ENCODE measurements at regions not wholly inside any gene's neighbourhood (a gene's known extent, or its start where the extent isn't known, plus 50 kb on each side); places are given as distances from the start of the nearest gene placed in this dataset.
A peak's percentile ranks its signal among the peaks of the same experiment; 100 is the strongest.
"Not testable (repeated sequence)": the region's sequence is repeated elsewhere in the genome, so short reads cannot be mapped to it uniquely, and the experiment has no call there.

- no peak for DNase-seq
These were observed 172.5 kb downstream of the IER5 start for GRCh38 chr1:181260994-181261393.

GRCh38 chr1:181262069-181262468 is 173.6 kb downstream of the IER5 start:
- DNase-seq = no peak

- DNase-seq = no peak
These were observed 174.9 kb downstream of the IER5 start for GRCh38 chr1:181263444-181263843.

- no peak for DNase-seq
These were observed 176.3 kb downstream of the IER5 start for GRCh38 chr1:181264821-181265220.

- no peak for DNase-seq
These were observed 196.5 kb downstream of the IER5 start for GRCh38 chr1:181284978-181285377.

- DNase-seq = no peak
These were observed 188.1 kb upstream of the CACNA1E start for GRCh38 chr1:181295217-181295616.

- DNase-seq = no peak
These were observed 187.1 kb upstream of the CACNA1E start for GRCh38 chr1:181296180-181296579.

GRCh38 chr1:181308098-181308497 is 175.2 kb upstream of the CACNA1E start:
- no peak for DNase-seq

- no peak for DNase-seq
These were observed 172.8 kb upstream of the CACNA1E start for GRCh38 chr1:181310560-181310959.

- DNase-seq = no peak
These were observed 170.4 kb upstream of the CACNA1E start for GRCh38 chr1:181312946-181313345.

GRCh38 chr1:181313466-181313865 is 169.9 kb upstream of the CACNA1E start:
- DNase-seq = no peak

- no peak for DNase-seq
These were observed 169.3 kb upstream of the CACNA1E start for GRCh38 chr1:181314010-181314409.

- DNase-seq = no peak
These were observed 168.4 kb upstream of the CACNA1E start for GRCh38 chr1:181314959-181315358.

- DNase-seq = no peak
These were observed 165.9 kb upstream of the CACNA1E start for GRCh38 chr1:181317261-181317930.

GRCh38 chr1:181318022-181318857 is 165.1 kb upstream of the CACNA1E start:
- no peak for DNase-seq

- DNase-seq = no peak
These were observed 164.5 kb upstream of the CACNA1E start for GRCh38 chr1:181318858-181319235.

GRCh38 chr1:181319907-181320306 is 163.4 kb upstream of the CACNA1E start:
- no peak for DNase-seq

- peak; percentile 69 for DNase-seq
These were observed 158.3 kb upstream of the CACNA1E start for GRCh38 chr1:181324797-181325616.

GRCh38 chr1:181325765-181326164 is 157.6 kb upstream of the CACNA1E start:
- DNase-seq = not testable (repeated sequence)

- no peak for DNase-seq
These were observed 157.0 kb upstream of the CACNA1E start for GRCh38 chr1:181326348-181326747.

GRCh38 chr1:181327796-181328195 is 155.5 kb upstream of the CACNA1E start:
- no peak for DNase-seq

- DNase-seq = no peak
These were observed 148.6 kb upstream of the CACNA1E start for GRCh38 chr1:181334724-181335123.

- DNase-seq = no peak
These were observed 147.7 kb upstream of the CACNA1E start for GRCh38 chr1:181335631-181336030.
